Esophagus squamous epithelium (tissue), 5 donors: ENCODE measurements at regions not wholly inside any gene's neighbourhood (a gene's known extent, or its start where the extent isn't known, plus 50 kb on each side); places are given as distances from the start of the nearest gene placed in this dataset.

Source experiments
- DNase-seq: peaks from one replicate; lab custom pipeline; 2025; lab: John Stamatoyannopoulos, UW
- H3K27ac ChIP-seq, 4 donors: fragments of 200-600 bp; sonication (generic); one replicate each; pipeline ENCODE4 v1.5.1; 2016 to 2019; ENCODE audit warnings: mild to moderate bottlenecking in 1 of 4
- H3K27me3 ChIP-seq, 4 donors: fragments of 200-600 bp; sonication (generic); 1 replicate in 3 of 4; 2 replicates in 1 of 4; pipeline versions ENCODE4 v1.5.1 to v1.6.0; 2017 to 2021; ENCODE audit warnings: antibody characterized with exemption in 1 of 4
- H3K36me3 ChIP-seq, 3 donors: fragments of 200-600 bp; sonication (generic); one replicate each; pipeline ENCODE4 v1.5.1; 2016 to 2019
- H3K4me1 ChIP-seq, 3 donors: fragments of 200-600 bp; sonication (generic); one replicate each; pipeline ENCODE4 v1.5.1; 2017 to 2019
- H3K4me3 ChIP-seq, 4 donors: fragments of 200-600 bp; sonication (generic); 1 replicate in 3 of 4; 2 replicates in 1 of 4; pipeline ENCODE4 v1.5.1; 2016 to 2019; ENCODE audit warnings: mild to moderate bottlenecking in 2 of 4, moderate library complexity in 1 of 4
- H3K9me3 ChIP-seq, 3 donors: fragments of 200-600 bp; sonication (generic); one replicate each; pipeline ENCODE4 v1.5.1; 2016 to 2019
- CTCF ChIP-seq, 6 experiments: fragments of 450-650 bp in 4 of 6; fragments of 200-600 bp in 2 of 6; sonication (generic) in 2 of 6; IDR thresholded peaks; one replicate each; pipeline ENCODE4 v1.5.1; 2016 to 2019; ENCODE audit warnings: antibody characterized with exemption in 6 of 6, mild to moderate bottlenecking in 4 of 6, moderate library complexity in 4 of 6
- POLR2A ChIP-seq, 4 donors: fragments of 450-650 bp; IDR thresholded peaks; one replicate each; pipeline ENCODE4 v1.6.1; 2017; ENCODE audit warnings: antibody characterized with exemption in 4 of 4, mild to moderate bottlenecking in 4 of 4, moderate library complexity in 3 of 4
- WGBS, 2 donors: methylation state at CpG; one replicate each; pipeline ENCODE4 v1.1.5; 2018; 5-methylcytosine and 5-hydroxymethylcytosine counted together
- intact Hi-C: fragments of 100-400 bp; cut with DNase I; formaldehyde crosslinking; loops from one replicate; pipeline ENCODE4 v1.15.0; 2022
- donor health status: DM: yes; HTN: yes; CAD: no.

- Histone ChIP-seq H3K27ac (no peak overlapping the region), H3K9me3 (peaks cover 0 to 13% (median 0%) of the 10 kb centered on the region in 3 donors), H3K4me3 (no peak overlapping the region), H3K36me3 (no peaks in the 10 kb centered on the region), H3K4me1 (no peaks in the 10 kb centered on the region), H3K27me3 (no peaks in the 10 kb centered on the region)
- intact Hi-C loops, result no loop called here
- WGBS, 2 donors, result 38 to 81% methylated on average over 2 of the region's 2 CpGs
- TF ChIP-seq POLR2A (IDR thresholded peaks at IDR 0.05), result no peak
- no peak for TF ChIP-seq CTCF (IDR thresholded peaks at IDR 0.05)
- DNase-seq, result no peak
Measured at GRCh38 chr2:78540255-78540654, 485.2 kb upstream of the REG3G start.

GRCh38 chr2:78541088-78541450, 484.4 kb upstream of the REG3G start:
- Histone ChIP-seq H3K4me1 (no peaks in the 10 kb centered on the region), H3K9me3 (peaks cover 0 to 13% (median 0%) of the 10 kb centered on the region in 3 donors), H3K27ac (no peak overlapping the region), H3K4me3 (no peak overlapping the region), H3K27me3 (no peaks in the 10 kb centered on the region), H3K36me3 (no peaks in the 10 kb centered on the region)
- intact Hi-C loops, result no loop called here
- DNase-seq, result no peak
- 75 to 83% methylated on average over 5 to 6 of the region's 6 CpGs for WGBS, 2 donors
- TF ChIP-seq POLR2A (IDR thresholded peaks at IDR 0.05), result no peak
- no peak for TF ChIP-seq CTCF (IDR thresholded peaks at IDR 0.05)

- H3K27me3 ChIP-seq, result no peaks in the 10 kb centered on the region
- H3K4me1 ChIP-seq, result no peaks in the 10 kb centered on the region
- intact Hi-C loops, result no loop called here
- H3K36me3 ChIP-seq, result no peaks in the 10 kb centered on the region
- DNase-seq, result no peak
- TF ChIP-seq POLR2A (IDR thresholded peaks at IDR 0.05), result no peak
- no peak for TF ChIP-seq CTCF (IDR thresholded peaks at IDR 0.05)
- peaks cover 0 to 13% (median 0%) of the 10 kb centered on the region in 3 donors for H3K9me3 ChIP-seq
- 70 to 90% methylated on average over 4 to 8 of the region's 17 CpGs for WGBS, 2 donors
- no peak overlapping the region for H3K27ac ChIP-seq
- H3K4me3 ChIP-seq, result no peak overlapping the region
Measured at GRCh38 chr2:78541451-78542267, 483.8 kb upstream of the REG3G start.

GRCh38 chr2:78546843-78547242, 478.7 kb upstream of the REG3G start:
- intact Hi-C loops, result no loop called here
- no peak for DNase-seq
- WGBS, 2 donors, result 72 to 83% methylated on average over 3 to 14 of the region's 14 CpGs

More at GRCh38 chr2:78546843-78547242, 478.7 kb upstream of the REG3G start:
- Histone ChIP-seq H3K36me3 (no peaks in the 10 kb centered on the region), H3K9me3 (peaks cover 0 to 6% (median 0%) of the 10 kb centered on the region in 3 donors), H3K4me1 (no peaks in the 10 kb centered on the region), H3K27me3 (no peaks in the 10 kb centered on the region), H3K27ac (no peak overlapping the region), H3K4me3 (no peak overlapping the region)
- TF ChIP-seq POLR2A (IDR thresholded peaks at IDR 0.05), result no peak
- TF ChIP-seq CTCF (IDR thresholded peaks at IDR 0.05), result no peak
